ENCODE measurements at regions not wholly inside any gene's neighbourhood (a gene's known extent, or its start where the extent isn't known, plus 50 kb on each side); places are given as distances from the start of the nearest gene placed in this dataset.

- Histone ChIP-seq H3K27me3 (ENCODE audit: insufficient read depth, low read depth, severe bottlenecking) (no peaks in the 10 kb centered on the region), H3K36me3 (no peaks in the 10 kb centered on the region), H3K27ac (no peak overlapping the region), H3K9me3 (ENCODE audit: severe bottlenecking) (no peaks in the 10 kb centered on the region), H3K4me3 (ENCODE audit: low read depth, low read length) (no peak overlapping the region)
- DNase-seq = no peak
- TF ChIP-seq CTCF (IDR thresholded peaks at IDR 0.05; ENCODE audit: low read depth, low read length) = no peak
Measured at GRCh38 chr16:60564588-60564987, 1471.7 kb downstream of the CDH8 start.

GRCh38 chr16:60563166-60563565, 1473.1 kb downstream of the CDH8 start:
- no peaks in the 10 kb centered on the region for H3K36me3 ChIP-seq
- no peak for TF ChIP-seq CTCF (IDR thresholded peaks at IDR 0.05; ENCODE audit: low read depth, low read length)
- no peaks in the 10 kb centered on the region for H3K9me3 ChIP-seq (ENCODE audit: severe bottlenecking)
- H3K4me3 ChIP-seq (ENCODE audit: low read depth, low read length) = no peak overlapping the region
- no peak for DNase-seq
- H3K27me3 ChIP-seq (ENCODE audit: insufficient read depth, low read depth, severe bottlenecking) = no peaks in the 10 kb centered on the region
- no peak overlapping the region for H3K27ac ChIP-seq

- H3K36me3 ChIP-seq = no peaks in the 10 kb centered on the region
- DNase-seq = no peak
- H3K4me3 ChIP-seq (ENCODE audit: low read depth, low read length) = no peak overlapping the region
- TF ChIP-seq CTCF (IDR thresholded peaks at IDR 0.05; ENCODE audit: low read depth, low read length) = no peak
- H3K9me3 ChIP-seq (ENCODE audit: severe bottlenecking) = no peaks in the 10 kb centered on the region
- no peaks in the 10 kb centered on the region for H3K27me3 ChIP-seq (ENCODE audit: insufficient read depth, low read depth, severe bottlenecking)
- H3K27ac ChIP-seq = no peak overlapping the region
Measured at GRCh38 chr16:60558936-60559335, 1477.3 kb downstream of the CDH8 start.

GRCh38 chr16:60553090-60553757, 1483.0 kb downstream of the CDH8 start:
- no peaks in the 10 kb centered on the region for H3K27me3 ChIP-seq (ENCODE audit: insufficient read depth, low read depth, severe bottlenecking)
- DNase-seq = no peak
- H3K4me3 ChIP-seq (ENCODE audit: low read depth, low read length) = no peak overlapping the region
- H3K27ac ChIP-seq = no peak overlapping the region
- no peaks in the 10 kb centered on the region for H3K9me3 ChIP-seq (ENCODE audit: severe bottlenecking)
- no peak for TF ChIP-seq CTCF (IDR thresholded peaks at IDR 0.05; ENCODE audit: low read depth, low read length)
- no peaks in the 10 kb centered on the region for H3K36me3 ChIP-seq

- Histone ChIP-seq H3K27me3 (ENCODE audit: insufficient read depth, low read depth, severe bottlenecking) (peaks cover 7% of the 10 kb centered on the region), H3K27ac (no peak overlapping the region), H3K4me3 (ENCODE audit: low read depth, low read length) (no peak overlapping the region), H3K9me3 (ENCODE audit: severe bottlenecking) (no peaks in the 10 kb centered on the region), H3K36me3 (no peaks in the 10 kb centered on the region)
- no peak for TF ChIP-seq CTCF (IDR thresholded peaks at IDR 0.05; ENCODE audit: low read depth, low read length)
- DNase-seq = no peak
Measured at GRCh38 chr16:60541535-60541934, 1494.7 kb downstream of the CDH8 start.

- Histone ChIP-seq H3K27ac (no peak overlapping the region), H3K27me3 (ENCODE audit: insufficient read depth, low read depth, severe bottlenecking) (peaks cover 11% of the 10 kb centered on the region), H3K36me3 (no peaks in the 10 kb centered on the region), H3K9me3 (ENCODE audit: severe bottlenecking) (no peaks in the 10 kb centered on the region), H3K4me3 (ENCODE audit: low read depth, low read length) (no peak overlapping the region)
- no peak for TF ChIP-seq CTCF (IDR thresholded peaks at IDR 0.05; ENCODE audit: low read depth, low read length)
- DNase-seq = no peak
Measured at GRCh38 chr16:60510941-60511340, 1525.3 kb downstream of the CDH8 start.

Data from WERI-Rb-1 (cell line).